Skin of body (tissue), 1 donor: ENCODE measurements at regions not wholly inside any gene's neighbourhood (a gene's known extent, or its start where the extent isn't known, plus 50 kb on each side); places are given as distances from the start of the nearest gene placed in this dataset.

Source experiments
- DNase-seq: peaks from one replicate; lab custom pipeline; 2025; lab: John Stamatoyannopoulos, UW

DNA sequence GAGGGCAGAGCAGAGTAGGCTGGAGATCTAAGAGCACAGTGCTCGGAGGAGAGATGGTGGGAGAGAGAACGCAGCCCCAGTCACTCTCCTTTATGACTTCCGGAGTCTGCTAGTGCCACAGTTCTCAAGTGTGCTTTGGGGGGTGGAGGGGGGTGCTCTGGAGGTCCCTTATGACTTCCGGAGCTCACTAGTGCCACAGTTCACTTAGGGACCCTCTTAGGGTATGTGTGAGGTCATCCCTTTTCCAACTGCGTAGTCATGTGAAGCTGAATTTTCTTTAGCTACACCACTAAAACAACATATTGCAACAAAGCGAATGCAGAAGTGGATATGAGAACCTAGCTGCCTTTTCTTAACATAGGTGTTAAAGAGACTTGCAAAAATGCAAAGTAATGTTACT lies 153.7 kb upstream of the KCTD1 start:
- no peak for DNase-seq

- no peak for DNase-seq
These were observed 152.4 kb upstream of the KCTD1 start for GRCh38 chr18:26700728-26701127.

DNA sequence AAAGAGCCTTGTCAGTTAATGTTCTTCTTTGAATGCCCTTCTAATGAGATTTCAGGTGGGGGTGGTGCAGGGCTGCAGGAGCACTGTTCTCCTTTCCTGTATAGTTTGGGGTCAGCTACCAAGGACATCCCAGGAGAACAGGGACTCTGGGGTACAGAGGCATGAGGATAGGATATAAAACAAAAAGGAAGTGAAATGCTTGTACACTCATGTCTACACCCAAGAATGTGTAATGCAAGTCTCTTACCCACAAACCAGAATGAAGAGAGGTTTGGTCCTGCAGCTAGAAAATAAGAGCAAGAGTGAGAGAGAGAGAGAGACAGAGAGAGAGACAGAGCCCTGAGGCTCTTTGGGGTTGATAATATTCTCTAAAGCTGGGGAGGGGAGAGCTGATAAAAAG lies 151.8 kb upstream of the KCTD1 start:
- no peak for DNase-seq

DNA sequence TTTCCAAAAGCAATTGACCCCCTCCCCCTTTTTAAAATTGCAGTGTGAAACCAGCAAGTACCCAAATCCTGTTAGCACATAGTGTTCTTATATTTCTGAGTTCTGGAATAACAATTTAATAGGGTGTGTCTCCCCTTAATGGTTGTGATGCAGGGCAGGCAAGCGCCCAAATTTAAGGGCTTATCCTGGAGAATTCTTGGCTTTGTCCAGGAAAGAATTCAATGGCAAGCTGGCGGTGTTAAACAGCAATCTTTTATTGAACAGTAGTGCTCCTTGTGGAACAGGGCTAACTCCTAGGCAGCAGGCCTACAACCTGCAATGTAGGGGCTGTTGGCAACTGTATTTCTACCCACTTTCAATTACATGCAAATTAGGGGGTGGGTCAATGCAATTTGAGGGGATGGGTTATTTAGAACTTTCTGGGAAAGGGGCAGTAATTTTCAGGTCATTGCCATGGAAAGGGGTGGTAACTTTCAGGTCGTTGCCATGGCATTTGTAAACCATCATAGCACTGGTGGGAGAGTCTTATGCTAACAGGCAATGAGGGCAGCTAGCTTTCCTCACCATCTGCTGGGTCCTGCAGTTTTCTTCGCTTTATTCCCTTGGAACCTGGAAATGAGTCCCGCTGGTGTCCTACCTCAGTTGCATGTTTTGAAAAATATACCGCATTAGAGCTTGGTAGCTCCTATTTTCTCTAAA lies 149.0 kb upstream of the KCTD1 start:
- DNase-seq, result no peak

- DNase-seq, result no peak
These were observed 148.4 kb upstream of the KCTD1 start for GRCh38 chr18:26696786-26697185.

DNA sequence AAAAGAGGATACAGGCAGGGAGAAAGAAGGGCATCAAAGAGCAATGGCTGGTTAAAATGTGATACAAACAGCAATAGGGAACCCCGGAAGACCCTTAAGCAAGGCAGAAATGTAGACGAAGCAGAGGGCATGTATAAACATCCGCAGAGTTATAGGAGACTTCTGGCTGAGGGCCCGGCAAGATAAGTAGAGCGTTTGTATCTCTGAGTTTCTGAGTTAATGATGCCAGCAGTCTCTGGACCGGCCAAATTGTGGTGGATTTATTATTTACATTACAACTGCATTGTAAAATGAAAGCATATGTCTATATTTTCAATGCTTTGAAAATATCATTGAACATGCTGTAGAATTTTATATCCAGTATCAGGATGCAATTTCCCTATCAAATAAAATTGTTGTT lies 148.0 kb upstream of the KCTD1 start:
- DNase-seq, result no peak

- no peak for DNase-seq
These were observed 141.0 kb upstream of the KCTD1 start for GRCh38 chr18:26689226-26689879.

DNA sequence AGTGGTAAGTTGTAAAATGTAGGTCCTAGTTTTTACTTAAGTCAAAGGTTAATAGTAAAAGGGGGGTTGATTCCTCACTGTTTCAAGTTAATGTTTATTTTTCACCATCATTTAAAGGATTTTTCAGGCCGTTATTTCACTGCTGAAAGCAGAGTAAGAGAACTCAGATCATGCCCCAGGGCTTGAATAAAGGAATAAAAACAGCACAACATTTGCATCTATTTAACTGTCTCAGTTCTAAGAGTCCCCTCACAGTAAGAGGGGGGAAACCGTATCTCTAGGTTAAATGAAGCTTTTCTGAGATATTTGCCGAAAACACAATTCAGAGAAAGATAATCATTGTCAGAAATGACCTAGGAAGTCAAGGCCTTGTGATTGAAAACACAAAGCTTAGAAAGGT lies 138.2 kb upstream of the KCTD1 start:
- no peak for DNase-seq

DNA sequence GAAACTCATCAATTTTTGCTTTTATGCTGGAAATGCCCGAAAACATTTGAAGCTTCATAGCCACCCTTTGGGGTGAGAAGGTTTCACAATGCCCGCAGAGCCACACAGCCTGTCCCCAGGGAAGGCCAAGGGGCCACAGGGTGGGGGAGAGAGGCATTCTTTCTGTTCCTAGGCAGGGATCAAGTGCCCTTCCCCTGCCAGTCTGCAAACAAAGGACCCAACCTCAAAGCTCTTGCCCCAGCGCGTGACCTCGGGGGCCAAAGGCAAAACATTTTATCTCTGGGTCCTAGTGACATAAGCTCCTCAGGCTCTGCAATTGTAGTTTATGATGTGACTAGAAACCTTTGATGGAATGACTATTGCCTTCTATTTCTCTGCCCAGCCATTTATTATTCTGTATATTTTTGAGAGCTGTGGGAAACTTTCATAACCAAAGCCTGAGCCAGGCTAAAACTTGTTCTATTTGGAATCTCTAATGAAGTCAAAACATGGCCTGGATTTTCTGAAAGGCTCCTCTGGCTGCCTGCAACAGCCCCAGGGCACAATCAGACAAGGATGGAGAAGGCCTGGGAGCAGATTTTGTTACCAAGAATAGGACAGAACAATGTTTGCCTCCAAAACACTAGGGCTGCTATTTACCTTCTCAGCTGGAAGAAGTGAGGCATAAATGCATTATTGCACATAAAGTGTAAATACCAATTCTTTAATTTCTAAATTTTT lies 137.2 kb upstream of the KCTD1 start:
- no peak for DNase-seq

- no peak for DNase-seq
These were observed 129.6 kb upstream of the KCTD1 start for GRCh38 chr18:26677957-26678356.

DNA sequence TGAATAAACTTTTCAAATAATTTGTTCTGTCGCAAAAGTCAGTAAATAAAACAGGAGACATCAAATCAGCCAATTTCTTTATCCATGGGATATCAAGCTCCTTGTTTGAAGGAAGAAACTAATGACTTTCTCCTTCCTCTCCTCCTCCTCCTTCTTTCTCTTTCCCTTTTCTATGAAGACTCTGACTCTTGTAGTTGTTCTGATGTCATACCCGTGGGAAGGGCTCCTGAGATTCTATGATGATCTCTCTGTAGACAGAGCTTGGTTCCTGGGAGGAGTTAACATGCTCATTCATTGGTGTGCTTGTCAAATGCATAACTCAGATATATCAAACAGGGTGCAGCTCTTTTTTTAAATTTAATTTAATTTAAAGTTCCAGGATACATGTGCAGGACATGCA lies 118.7 kb upstream of the KCTD1 start:
- DNase-seq, result no peak

DNA sequence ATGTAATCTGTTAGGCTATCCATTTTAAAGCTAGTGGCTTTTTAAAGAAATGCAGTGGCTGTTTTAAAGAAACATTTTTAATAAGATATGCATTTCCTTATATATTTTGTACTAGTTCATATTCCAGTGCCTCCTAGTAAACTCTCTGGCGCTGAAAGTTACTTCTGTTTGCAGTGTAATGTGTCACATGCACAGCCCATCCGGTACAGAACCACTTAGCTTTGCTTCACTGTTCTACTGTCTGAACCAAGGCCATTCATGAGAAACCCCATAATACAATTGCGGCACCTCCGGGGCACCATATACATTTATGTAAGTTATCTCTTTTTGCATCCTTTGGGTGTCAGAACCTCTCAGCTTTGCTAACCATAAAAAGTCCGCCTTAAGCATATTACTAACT lies 114.6 kb upstream of the KCTD1 start:
- DNase-seq, result no peak

DNA sequence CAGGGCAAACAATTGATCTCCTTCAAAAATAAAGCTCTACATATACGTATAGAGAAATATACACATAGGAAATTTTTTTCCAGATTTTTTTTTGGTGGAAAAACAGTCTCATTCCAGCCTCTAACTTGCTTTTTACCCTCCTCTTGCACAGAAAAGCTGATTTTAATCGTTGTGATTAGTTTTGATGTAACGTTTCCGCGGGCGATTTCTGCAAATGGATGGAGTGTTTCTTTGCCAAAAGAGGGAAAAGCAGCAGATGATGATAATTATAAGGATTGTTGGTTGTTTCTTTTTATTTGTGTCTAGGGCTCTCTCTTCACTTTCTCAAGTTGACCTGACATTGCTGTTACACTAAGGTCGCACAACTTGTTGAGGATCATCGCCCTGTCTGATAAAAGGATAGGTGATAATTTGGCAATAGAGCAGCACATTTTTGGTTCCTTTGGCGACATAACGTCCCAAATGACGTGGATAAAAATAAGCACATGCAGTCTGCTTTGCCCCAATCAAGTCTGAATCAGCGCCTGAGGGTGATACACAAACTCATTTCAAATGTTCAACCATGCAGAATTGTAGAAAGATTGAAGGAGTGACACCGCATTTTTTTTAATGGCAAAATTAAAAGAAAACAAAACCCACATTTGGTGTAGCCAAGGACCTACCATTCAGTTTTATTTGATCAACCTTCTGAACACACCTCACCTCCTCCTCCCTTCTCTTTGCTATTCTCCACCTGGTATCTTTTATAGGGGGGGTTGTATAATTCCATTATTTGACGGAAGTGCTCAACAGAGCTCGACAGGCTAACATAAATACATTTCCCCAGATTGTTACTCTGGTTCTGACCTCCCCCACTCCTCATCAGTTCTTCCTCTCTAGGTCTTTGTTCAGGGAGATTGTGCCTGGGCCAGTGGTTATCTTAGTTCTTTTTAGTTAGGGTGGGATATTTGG lies 109.6 kb upstream of the KCTD1 start:
- DNase-seq, result peak; percentile 11

- peak; percentile 31 for DNase-seq
These were observed 108.7 kb upstream of the KCTD1 start for GRCh38 chr18:26656944-26657536.

DNA sequence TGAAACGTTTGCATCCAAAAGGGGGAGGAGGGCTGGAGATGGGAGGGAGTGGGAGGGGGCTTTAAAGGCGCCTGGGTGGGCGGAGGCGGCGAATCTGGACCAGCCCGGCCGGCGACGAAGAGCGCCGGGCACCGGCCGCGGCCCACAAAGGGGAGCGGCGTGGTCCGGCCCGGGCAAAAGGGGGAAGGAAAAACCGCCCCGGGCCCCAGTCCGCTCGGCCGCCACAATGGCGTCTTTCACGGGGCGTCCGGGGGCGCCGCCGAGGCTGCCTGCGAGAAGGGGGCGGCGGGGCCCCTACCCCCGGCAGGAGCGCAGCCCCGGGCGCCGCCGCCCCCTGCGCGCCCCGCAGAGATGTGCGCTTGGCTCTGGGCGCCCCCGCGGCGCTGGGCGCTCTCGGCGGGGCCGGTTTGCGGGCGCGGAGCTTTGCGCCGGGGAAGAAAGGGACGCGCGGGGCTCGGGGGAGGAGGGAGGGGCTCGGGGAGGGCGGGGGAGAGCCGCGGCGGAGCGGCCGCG lies 108.1 kb upstream of the KCTD1 start:
- no peak for DNase-seq

DNA sequence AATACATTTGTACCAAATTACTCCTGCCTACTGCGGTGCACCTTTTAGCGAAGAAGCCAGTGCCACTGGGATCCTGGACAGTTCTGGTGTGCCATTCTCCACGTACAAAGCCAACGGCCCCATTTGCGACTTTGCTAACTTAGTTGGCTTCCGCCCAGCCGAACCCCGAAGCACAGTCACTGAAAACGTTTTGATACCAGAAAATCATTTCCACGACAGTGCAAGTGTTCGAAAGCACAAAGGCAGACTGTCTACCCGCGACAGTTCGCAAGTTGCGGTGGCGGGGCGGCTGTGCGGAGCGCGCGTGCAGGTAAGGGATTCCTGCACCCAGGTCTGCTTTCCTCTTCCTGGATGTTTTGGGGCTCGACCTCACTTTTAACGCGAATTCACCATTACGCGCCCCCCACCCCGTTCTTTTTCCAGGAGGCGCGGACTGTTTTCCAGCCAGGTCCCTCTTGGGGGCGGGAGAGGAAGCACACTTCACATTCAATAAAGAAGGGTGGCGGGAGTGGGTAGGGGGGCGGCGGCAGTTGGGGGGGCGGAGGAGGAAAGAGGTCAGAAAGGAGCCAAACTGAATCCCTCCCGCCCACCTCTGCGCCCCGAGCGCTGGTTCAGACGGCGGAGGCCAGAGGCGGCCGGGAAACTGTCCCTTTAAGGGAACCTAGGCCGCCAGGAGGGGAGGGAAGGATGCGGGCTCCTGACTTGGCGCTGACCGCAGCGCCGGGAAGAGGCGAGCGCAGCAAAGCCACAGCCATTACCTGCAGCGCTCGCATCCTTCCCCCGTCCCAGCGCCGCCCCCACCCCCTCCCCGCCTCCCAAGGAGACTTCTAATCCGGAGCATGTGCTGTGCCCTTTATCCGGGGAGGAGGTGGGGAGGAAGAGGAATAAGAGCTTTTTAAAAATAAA lies 107.4 kb upstream of the KCTD1 start:
- no peak for DNase-seq

GRCh38 chr18:26654616-26655524 lies 106.5 kb upstream of the KCTD1 start:
- DNase-seq, result peak; percentile 7

DNA sequence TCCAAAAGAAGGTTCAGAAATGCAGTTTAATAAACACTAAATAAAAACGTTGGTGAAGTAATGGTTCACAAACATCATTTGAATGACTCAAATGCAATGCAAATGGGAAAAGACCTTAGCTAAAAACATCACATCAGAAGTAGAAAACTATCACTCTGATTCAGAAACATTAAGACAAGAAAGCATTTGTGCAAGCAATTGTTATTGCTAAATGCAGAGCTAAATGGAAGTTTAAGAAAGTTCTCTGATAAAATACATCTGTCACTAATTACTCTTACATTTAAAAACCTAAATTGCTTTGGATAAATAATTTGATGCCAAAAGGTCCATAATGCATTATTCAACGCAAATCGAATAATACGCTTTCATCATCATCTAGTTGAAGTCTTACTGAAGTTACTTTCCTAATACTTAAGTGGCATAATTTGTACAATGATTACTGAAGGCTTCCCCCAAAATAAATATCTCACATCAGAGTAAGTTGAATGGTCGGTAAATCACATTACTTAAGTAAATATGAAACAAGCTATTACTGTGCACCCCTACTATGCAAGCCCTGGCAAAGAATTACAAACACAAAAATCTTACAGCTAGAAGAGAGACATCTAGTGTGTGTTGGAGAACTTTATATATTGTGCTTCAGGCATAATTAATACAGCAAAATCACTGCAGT lies 105.7 kb upstream of the KCTD1 start:
- no peak for DNase-seq
